ENCODE measurements at regions not wholly inside any gene's neighbourhood (a gene's known extent, or its start where the extent isn't known, plus 50 kb on each side); places are given as distances from the start of the nearest gene placed in this dataset.
A peak's percentile ranks its signal among the peaks of the same experiment; 100 is the strongest.

DNA sequence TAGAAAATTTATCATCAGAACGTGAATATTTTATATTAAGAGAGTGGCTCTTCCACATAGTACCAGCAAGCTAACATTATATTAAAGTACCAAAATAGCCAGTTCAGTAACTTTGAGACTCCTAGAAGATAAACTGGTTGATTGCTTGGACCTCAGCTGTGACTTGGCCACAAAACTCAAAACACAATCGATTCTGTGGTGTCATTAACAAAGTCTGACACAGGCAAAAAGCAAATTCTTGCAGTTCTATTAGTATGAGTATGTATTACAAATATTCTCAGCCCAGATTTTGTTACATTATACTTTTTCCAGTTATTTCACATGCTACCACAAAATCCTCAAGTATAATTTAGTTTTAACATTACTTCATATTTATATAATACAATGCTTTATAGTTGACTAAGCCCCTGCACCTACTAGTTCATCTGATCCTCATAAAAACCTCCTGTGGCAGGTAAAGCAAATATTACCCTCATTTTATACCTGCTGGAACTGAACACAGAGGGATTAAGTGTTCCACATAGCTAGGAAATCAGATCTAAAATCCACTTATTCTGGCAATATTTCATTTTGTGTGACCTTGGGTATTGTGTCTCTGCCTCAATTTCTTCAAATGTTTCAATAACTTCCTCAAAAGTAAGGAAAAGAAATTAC, 279.9 kb upstream of the MKLN1 start:
- CTCF ChIA-PET: no interaction called here

DNA sequence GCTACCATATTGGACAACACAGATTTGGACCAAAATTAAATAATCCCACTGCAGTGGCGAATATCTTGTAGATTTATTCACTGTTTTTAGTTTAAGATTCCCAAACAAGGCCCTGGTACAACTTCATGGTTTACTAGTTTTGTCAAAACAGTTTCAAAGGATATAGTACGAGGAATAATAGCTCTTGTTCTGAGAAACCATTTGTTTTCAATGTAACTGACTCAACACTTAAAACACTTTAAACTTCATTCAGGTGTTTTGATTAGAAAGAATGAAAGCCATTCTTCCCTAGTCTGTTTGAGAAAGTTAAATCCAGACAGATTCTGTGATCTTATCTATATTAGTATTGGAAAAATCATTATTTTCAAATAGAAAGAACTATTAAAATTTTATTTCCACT, 276.4 kb upstream of the MKLN1 start:
- intact Hi-C loops (cut with micrococcal nuclease; ENCODE audit: unreplicated experiment): no loop called here
- H3K9me3 ChIP-seq (ENCODE audit: low read depth, low read length, poor library complexity, severe bottlenecking): no peaks in the 10 kb centered on the region
- H3K36me3 ChIP-seq (ENCODE audit: insufficient read depth, low read length, poor library complexity, severe bottlenecking): peaks cover 5% of the 10 kb centered on the region
- H3K27me3 ChIP-seq (replicated peaks; ENCODE audit: insufficient read depth, low read depth, low read length, poor library complexity): no peaks in the 10 kb centered on the region
- H3K4me1 ChIP-seq (ENCODE audit: insufficient read depth, low read length, poor library complexity, severe bottlenecking): peaks cover 25% of the 10 kb centered on the region
- peak overlapping the region; percentile 48 for H3K27ac ChIP-seq (ENCODE audit: low read depth, low read length, poor library complexity, severe bottlenecking)
- no peak for DNase-seq (ENCODE audit: low spot score)
- no TSS peak for BruUV-seq (replicated peaks)
- ChIA-PET POLR2A (ENCODE audit: low non-redundant PET) (no interaction called here), CTCF (no interaction called here)
- no peak overlapping the region for H3K4me3 ChIP-seq (ENCODE audit: low read depth, low read length, poor library complexity, severe bottlenecking)
- TF ChIP-seq, protein P1, sequence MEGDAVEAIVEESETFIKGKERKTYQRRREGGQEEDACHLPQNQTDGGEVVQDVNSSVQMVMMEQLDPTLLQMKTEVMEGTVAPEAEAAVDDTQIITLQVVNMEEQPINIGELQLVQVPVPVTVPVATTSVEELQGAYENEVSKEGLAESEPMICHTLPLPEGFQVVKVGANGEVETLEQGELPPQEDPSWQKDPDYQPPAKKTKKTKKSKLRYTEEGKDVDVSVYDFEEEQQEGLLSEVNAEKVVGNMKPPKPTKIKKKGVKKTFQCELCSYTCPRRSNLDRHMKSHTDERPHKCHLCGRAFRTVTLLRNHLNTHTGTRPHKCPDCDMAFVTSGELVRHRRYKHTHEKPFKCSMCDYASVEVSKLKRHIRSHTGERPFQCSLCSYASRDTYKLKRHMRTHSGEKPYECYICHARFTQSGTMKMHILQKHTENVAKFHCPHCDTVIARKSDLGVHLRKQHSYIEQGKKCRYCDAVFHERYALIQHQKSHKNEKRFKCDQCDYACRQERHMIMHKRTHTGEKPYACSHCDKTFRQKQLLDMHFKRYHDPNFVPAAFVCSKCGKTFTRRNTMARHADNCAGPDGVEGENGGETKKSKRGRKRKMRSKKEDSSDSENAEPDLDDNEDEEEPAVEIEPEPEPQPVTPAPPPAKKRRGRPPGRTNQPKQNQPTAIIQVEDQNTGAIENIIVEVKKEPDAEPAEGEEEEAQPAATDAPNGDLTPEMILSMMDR (conservative IDR thresholded peaks at IDR 0.05; ENCODE audit: low read depth, low read length): no peak

More for the DNA sequence above, 279.9 kb upstream of the MKLN1 start:
- intact Hi-C loops (cut with micrococcal nuclease; ENCODE audit: unreplicated experiment): no loop called here
- DNase-seq (ENCODE audit: low spot score): no peak
- no TSS peak for BruUV-seq (replicated peaks)
- H3K9me3 ChIP-seq (ENCODE audit: low read depth, low read length, poor library complexity, severe bottlenecking): no peaks in the 10 kb centered on the region
- H3K4me3 ChIP-seq (ENCODE audit: low read depth, low read length, poor library complexity, severe bottlenecking): no peak overlapping the region
- H3K27ac ChIP-seq (ENCODE audit: low read depth, low read length, poor library complexity, severe bottlenecking): no peak overlapping the region
- peaks cover 21% of the 10 kb centered on the region for H3K4me1 ChIP-seq (ENCODE audit: insufficient read depth, low read length, poor library complexity, severe bottlenecking)
- H3K27me3 ChIP-seq (replicated peaks; ENCODE audit: insufficient read depth, low read depth, low read length, poor library complexity): no peaks in the 10 kb centered on the region
- POLR2A ChIA-PET (ENCODE audit: low non-redundant PET): no interaction called here
- TF ChIP-seq, protein P1 (conservative IDR thresholded peaks at IDR 0.05; ENCODE audit: low read depth, low read length): no peak
- no peak for TF ChIP-seq EZH2 (IDR thresholded peaks at IDR 0.05; ENCODE audit: borderline replicate concordance, low read depth, low read length, poor library complexity, severe bottlenecking)
- H3K36me3 ChIP-seq (ENCODE audit: insufficient read depth, low read length, poor library complexity, severe bottlenecking): peaks cover 5% of the 10 kb centered on the region

DNA sequence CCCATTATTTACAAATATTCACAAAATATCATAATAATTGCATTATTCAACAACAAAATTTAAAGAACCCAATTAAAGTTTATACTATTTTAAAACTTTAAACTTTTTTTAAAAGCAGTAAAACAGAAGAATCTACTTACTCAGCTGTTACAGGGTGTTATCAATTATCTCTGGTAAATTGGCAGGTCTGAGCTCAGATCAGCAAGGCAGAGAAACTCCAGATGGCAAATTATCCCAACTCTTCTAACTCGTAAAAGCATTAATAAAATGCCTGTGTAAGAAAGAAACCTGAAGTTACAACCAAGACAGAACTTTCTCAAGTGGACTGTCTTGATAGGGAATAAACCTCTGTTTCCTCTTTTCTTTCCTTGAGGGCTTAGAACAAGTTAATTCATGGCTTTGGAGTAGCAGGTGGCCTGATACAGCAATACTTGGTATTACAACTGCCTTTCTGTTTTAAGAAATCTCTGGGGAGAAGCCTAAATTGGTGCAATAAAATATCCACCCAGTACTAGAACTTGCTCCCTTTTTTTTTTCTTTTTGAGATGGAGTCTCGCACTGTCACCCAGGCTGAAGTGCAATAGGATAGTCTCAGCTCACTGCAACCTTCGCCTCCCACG, 275.3 kb upstream of the MKLN1 start:
- Histone ChIP-seq H3K27me3 (replicated peaks; ENCODE audit: insufficient read depth, low read depth, low read length, poor library complexity) (no peaks in the 10 kb centered on the region), H3K36me3 (ENCODE audit: insufficient read depth, low read length, poor library complexity, severe bottlenecking) (no peaks in the 10 kb centered on the region), H3K4me3 (ENCODE audit: low read depth, low read length, poor library complexity, severe bottlenecking) (no peak overlapping the region), H3K4me1 (ENCODE audit: insufficient read depth, low read length, poor library complexity, severe bottlenecking) (peaks cover 25% of the 10 kb centered on the region), H3K9me3 (ENCODE audit: low read depth, low read length, poor library complexity, severe bottlenecking) (no peaks in the 10 kb centered on the region), H3K27ac (ENCODE audit: low read depth, low read length, poor library complexity, severe bottlenecking) (peak overlapping the region; percentile 79)
- intact Hi-C loops (cut with micrococcal nuclease; ENCODE audit: unreplicated experiment): no loop called here
- TF ChIP-seq, protein P1 (conservative IDR thresholded peaks at IDR 0.05; ENCODE audit: low read depth, low read length): no peak
- TF ChIP-seq EZH2 (IDR thresholded peaks at IDR 0.05; ENCODE audit: borderline replicate concordance, low read depth, low read length, poor library complexity, severe bottlenecking): no peak
- ChIA-PET CTCF (interaction anchor here (0.6 kb wide), 1 partner anchor 16 kb away, joined by 3 read pairs; no protein-coding TSS in a partner anchor), POLR2A (ENCODE audit: low non-redundant PET) (interaction anchor here (0.6 to 1.0 kb wide), 2 partner anchors 10 to 18 kb away, joined by 3 read pairs; no protein-coding TSS in a partner anchor)
- no TSS peak for BruUV-seq (replicated peaks)
- peak; percentile 76 for DNase-seq (ENCODE audit: low spot score)

Data from A673 (cell line).